GM13976 (cell line): ENCODE measurements at regions not wholly inside any gene's neighbourhood (a gene's known extent, or its start where the extent isn't known, plus 50 kb on each side); places are given as distances from the start of the nearest gene placed in this dataset.

ENCODE experiments used
- DNase-seq: peaks from one replicate; pipeline ENCODE4 v3.0.0; 2012; ENCODE audit warnings: low spot score
- in situ Hi-C: fragments of 300-500 bp; cut with MboI; formaldehyde crosslinking; loops from one replicate; pipeline ENCODE4 v1.12.0; 2022; ENCODE audit warnings: low sequenced_read_pairs, mixed read lengths, inconsistent platforms; ENCODE audit not compliant: unreplicated experiment
- TF ChIP-seq, protein P1 (sequence below): IDR thresholded peaks from 2 replicates; pipeline ENCODE4 v1.5.1; 2012; ENCODE audit warnings: borderline replicate concordance, mild to moderate bottlenecking; ENCODE audit not compliant: insufficient read depth; ENCODE audit errors: extremely low read depth, missing control alignments, control extremely low read depth

DNA sequence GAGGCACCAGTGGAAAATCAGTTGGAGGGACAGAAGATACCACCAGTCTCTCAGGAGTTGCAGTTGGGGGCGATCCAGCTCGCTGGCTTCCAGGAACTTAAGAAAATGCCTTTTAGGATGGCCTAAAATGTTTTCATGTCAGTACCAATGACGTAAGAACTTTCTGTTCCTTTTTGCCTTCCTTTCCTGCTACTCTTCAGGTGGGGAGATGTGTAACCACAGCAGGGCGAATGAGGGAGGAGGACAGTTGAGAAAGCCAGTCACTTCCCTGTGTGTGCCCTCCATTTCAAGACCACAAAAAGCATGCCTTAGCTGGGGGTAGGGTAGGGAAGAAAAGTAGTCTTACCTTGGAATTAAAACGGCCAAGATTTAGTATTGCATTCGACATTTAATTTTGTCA is 941.6 kb downstream of the NLGN4Y start:
- in situ Hi-C loops: no loop called here
- TF ChIP-seq, protein P1, sequence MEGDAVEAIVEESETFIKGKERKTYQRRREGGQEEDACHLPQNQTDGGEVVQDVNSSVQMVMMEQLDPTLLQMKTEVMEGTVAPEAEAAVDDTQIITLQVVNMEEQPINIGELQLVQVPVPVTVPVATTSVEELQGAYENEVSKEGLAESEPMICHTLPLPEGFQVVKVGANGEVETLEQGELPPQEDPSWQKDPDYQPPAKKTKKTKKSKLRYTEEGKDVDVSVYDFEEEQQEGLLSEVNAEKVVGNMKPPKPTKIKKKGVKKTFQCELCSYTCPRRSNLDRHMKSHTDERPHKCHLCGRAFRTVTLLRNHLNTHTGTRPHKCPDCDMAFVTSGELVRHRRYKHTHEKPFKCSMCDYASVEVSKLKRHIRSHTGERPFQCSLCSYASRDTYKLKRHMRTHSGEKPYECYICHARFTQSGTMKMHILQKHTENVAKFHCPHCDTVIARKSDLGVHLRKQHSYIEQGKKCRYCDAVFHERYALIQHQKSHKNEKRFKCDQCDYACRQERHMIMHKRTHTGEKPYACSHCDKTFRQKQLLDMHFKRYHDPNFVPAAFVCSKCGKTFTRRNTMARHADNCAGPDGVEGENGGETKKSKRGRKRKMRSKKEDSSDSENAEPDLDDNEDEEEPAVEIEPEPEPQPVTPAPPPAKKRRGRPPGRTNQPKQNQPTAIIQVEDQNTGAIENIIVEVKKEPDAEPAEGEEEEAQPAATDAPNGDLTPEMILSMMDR: no peak
- DNase-seq: no peak

DNA sequence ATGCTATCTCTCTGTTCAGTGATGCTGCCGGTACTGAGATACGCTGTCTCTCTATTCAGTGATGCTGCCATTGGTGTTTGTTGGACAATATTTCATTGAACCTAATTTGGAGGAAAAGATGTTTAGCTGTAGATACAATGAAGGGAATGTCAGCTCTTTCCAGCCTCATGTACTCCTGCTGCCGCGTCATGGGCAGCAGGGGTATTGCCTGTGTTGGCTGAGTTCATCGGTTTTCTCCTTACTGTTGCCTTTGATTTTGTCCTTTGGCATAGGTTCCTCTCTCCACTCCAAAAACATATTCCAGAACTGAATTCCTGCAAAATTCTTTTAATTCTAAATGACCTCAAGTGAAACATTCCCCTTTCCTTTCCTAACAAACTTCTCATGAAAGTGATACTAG is 942.6 kb downstream of the NLGN4Y start:
- no peak for DNase-seq
- TF ChIP-seq, protein P1: no peak
- in situ Hi-C loops: no loop called here

DNA sequence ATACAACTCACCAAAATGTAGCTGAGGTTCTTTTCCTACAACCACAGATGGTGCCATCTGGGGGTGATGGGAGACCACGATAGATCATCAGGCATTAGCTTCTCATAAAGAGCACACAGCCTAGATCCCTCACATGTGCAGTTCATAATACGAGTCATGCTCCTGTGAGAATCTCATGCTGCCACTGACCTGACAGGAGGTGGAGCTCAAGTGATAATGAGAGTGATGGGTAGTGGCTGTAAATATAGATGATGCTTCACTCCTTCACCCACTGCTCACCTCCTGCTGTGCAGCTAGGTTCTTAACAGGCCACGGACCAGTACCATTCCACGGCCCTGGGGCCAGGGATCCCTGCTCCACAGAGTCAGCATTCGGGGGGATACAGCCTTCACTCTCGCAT is 943.8 kb downstream of the NLGN4Y start:
- in situ Hi-C loops: no loop called here
- TF ChIP-seq, protein P1: no peak

DNA sequence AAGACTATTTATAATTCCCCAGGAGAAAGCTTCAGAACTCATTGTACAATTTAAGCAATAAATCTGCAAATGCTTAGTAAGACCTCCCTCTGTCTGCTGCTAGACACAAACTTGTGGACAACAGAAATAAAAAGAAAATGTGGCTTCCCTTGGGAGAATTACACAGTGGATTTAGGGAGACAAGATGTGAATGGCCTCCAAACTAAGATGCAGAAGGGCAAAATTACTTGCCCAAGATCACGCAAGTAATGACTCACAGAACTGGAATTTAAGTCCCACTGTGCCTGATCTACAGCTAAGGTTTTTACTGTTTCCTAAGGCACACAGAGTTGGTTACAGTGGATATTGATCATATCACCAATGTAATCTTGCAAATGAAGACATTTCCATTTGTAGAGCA is 947.0 kb downstream of the NLGN4Y start:
- TF ChIP-seq, protein P1: no peak
- DNase-seq: no peak
- in situ Hi-C loops: no loop called here

More for the DNA sequence above, 943.8 kb downstream of the NLGN4Y start:
- DNase-seq: no peak

DNA sequence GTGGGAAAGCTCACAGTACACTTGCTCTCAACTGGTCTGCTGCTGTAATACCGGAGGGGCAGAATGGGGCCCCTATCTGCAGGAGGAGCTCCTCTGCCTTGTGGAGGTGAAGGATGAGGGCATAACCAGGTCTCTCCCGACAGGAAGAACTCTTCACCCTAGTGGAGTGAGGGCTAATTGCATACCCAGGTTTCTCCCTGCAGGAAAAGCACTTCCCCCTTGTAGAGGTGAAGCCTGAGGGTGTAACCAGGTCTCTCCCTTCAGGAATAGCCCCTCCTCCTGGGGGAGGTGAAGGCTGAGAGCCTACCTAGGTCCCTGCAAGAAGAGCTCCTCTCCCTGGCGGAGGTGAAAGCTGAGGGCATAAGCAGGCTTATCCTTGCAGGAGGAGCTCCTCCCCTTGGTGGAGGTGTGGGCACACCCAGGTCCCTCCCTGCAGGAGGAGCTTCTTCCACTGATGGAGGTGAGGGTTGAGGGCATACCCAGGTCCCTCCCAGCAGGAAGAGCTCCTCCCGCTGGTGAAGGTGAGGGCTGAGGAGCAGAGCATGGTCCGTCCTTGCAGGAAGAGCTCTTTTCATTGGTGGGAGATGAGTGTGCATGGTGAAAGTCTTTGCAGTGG is 954.1 kb downstream of the NLGN4Y start:
- in situ Hi-C loops: no loop called here
- no peak for DNase-seq
- TF ChIP-seq, protein P1: no peak

DNA sequence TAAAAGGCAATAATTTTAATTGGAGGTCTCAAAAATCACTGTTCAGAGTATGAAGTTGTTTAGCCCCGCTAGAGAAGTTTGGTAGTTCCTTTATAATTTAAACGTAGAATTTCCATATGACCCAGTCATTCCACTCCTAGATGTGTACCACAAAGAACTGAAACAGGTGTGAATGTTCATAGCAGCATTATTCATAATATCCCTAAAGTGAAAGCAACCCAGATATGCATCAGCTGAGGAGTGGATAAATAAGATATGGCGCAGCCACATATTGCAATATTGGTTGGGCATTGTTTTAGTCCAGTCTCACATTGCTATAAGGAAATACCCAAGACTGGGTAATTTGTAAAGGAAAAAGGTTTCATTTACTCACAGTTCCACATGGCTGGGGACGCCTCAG is 976.2 kb downstream of the NLGN4Y start:
- in situ Hi-C loops: no loop called here
- TF ChIP-seq, protein P1: no peak
- no peak for DNase-seq
